ENCODE measurements at regions not wholly inside any gene's neighbourhood (a gene's known extent, or its start where the extent isn't known, plus 50 kb on each side); places are given as distances from the start of the nearest gene placed in this dataset.

DNA sequence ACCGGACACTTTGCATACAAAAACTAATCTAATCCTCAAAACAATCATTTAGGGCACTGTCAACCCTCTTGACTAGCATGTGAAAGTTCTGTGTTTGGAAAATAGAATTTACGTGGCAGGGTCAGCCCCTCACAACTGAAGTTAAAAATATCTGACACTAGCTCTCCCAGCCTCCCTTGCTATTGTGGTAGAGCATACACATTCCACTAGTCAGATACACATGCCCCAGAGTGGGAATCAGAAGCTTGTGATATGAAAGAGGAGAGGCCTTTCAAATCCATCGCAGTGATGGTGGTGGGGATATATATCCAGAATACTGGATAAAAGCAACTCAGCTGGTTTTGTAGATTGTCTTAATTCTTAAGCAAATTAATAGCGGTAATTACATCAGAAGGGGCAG is 205.7 kb upstream of the IL15 start:
- H3K23me2 ChIP-seq (ENCODE audit: low read depth, low read length): no peaks in the 10 kb centered on the region; the same call in 1 of the 2 replicates
- H3K79me2 ChIP-seq (ENCODE audit: control insufficient read depth in 1 of 2, insufficient read depth in 2 of 2, low read length in 2 of 2): no peaks in the 10 kb centered on the region
- no peak overlapping the region for H2BK15ac ChIP-seq (ENCODE audit: low read length)
- no peak overlapping the region for H3K56ac ChIP-seq (replicated peaks; ENCODE audit: insufficient read length, low read depth, low read length)
- DNase-seq (ENCODE audit: low read depth in 1 of 2, low spot score in 2 of 2) (no peak), FAIRE-seq (no peak)
- H3K4ac ChIP-seq (replicated peaks; ENCODE audit: insufficient read length, low read depth, low read length): no peak overlapping the region
- no peaks in the 10 kb centered on the region for H3K36me3 ChIP-seq (ENCODE audit: control insufficient read depth in 2 of 4, insufficient read depth in 4 of 4, low read length in 3 of 4)
- ChIA-PET CTCF (ENCODE audit: partially characterized antibody) (interaction anchor here (0.6 to 1.6 kb wide), 3 partner anchors 8 to 21 kb away, joined by 3 to 6 read pairs (median 5); no protein-coding TSS in a partner anchor), POLR2A (ENCODE audit: partially characterized antibody) (no interaction called here)
- H2BK120ac ChIP-seq (replicated peaks; ENCODE audit: low read depth, low read length): no peak overlapping the region
- H3K9ac ChIP-seq (replicated peaks in 1 of 4; ENCODE audit: extremely low read depth in 1 of 4, low read depth in 3 of 4, low read length in 3 of 4): no peak overlapping the region
- H3K27me3 ChIP-seq (replicated peaks in 1 of 4; ENCODE audit: control insufficient read depth in 3 of 4, extremely low read depth in 1 of 4, insufficient read depth in 3 of 4, low read length in 3 of 4): no peaks in the 10 kb centered on the region
- H3K23ac ChIP-seq (ENCODE audit: insufficient read length): no peak overlapping the region
- no peak overlapping the region for H2BK12ac ChIP-seq (ENCODE audit: low read depth, low read length)
- no peak overlapping the region for H4K91ac ChIP-seq (replicated peaks; ENCODE audit: insufficient read length, low read length)
- no peak overlapping the region for H3K18ac ChIP-seq (ENCODE audit: extremely low read depth, low read length)
- 96% methylated on average over 4 of the region's 4 CpGs; no CpG with 5 or more reads in 1 of the 2 experiments for WGBS, 2 experiments (ENCODE audit: extremely low coverage in 1 of 2, insufficient coverage in 1 of 2, insufficient read length in 1 of 2, insufficient replicate concordance in 2 of 2, low coverage in 1 of 2, low lambda C conversion rate in 2 of 2, missing lambda C conversion rate in 1 of 2)
- H4K20me1 ChIP-seq (replicated peaks in 1 of 2; ENCODE audit: control insufficient read depth in 1 of 2, insufficient read depth in 2 of 2, low read length in 2 of 2): no peaks in the 10 kb centered on the region
- H2BK5ac ChIP-seq (ENCODE audit: low read depth, low read length): no peak overlapping the region
- no peak overlapping the region for H4K5ac ChIP-seq (ENCODE audit: insufficient read length, low read depth, low read length)
- no peak overlapping the region for H3K14ac ChIP-seq (ENCODE audit: insufficient read length)
- H3K4me2 ChIP-seq (ENCODE audit: insufficient read depth in 1 of 2, low read depth in 2 of 2, low read length in 2 of 2): no peak overlapping the region
- no peak overlapping the region for H2AK5ac ChIP-seq (ENCODE audit: low read depth, low read length)
- H3K4me3 ChIP-seq (ENCODE audit: extremely low read depth in 1 of 4, insufficient read depth in 2 of 4, low read depth in 3 of 4, low read length in 4 of 4): no peak overlapping the region
- H2AFZ ChIP-seq (ENCODE audit: low read length): no peak overlapping the region
- H3K79me1 ChIP-seq (ENCODE audit: low read depth, low read length): no peaks in the 10 kb centered on the region
- H3K27ac ChIP-seq (ENCODE audit: low read depth, low read length): no peak overlapping the region
- no peak overlapping the region for H4K8ac ChIP-seq (ENCODE audit: extremely low read depth, insufficient read depth, low read length)
- TF ChIP-seq, protein P1, sequence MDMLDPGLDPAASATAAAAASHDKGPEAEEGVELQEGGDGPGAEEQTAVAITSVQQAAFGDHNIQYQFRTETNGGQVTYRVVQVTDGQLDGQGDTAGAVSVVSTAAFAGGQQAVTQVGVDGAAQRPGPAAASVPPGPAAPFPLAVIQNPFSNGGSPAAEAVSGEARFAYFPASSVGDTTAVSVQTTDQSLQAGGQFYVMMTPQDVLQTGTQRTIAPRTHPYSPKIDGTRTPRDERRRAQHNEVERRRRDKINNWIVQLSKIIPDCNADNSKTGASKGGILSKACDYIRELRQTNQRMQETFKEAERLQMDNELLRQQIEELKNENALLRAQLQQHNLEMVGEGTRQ (IDR thresholded peaks at IDR 0.05; ENCODE audit: low read length): no peak
- TF ChIP-seq, protein P2, sequence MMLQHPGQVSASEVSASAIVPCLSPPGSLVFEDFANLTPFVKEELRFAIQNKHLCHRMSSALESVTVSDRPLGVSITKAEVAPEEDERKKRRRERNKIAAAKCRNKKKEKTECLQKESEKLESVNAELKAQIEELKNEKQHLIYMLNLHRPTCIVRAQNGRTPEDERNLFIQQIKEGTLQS (IDR thresholded peaks at IDR 0.05; ENCODE audit: insufficient read depth, low read depth, low read length): no peak
- TF ChIP-seq KDM4A (IDR thresholded peaks at IDR 0.05; ENCODE audit: low read depth, low read length, severe bottlenecking) (no peak), SP4 (IDR thresholded peaks at IDR 0.05; ENCODE audit: low read length) (no peak), CEBPB (IDR thresholded peaks at IDR 0.05; ENCODE audit: low read depth, low read length) (no peak), RFX5 (IDR thresholded peaks at IDR 0.05; ENCODE audit: borderline replicate concordance, low read depth, low read length) (no peak), CBX5 (IDR thresholded peaks at IDR 0.05; ENCODE audit: low read depth, low read length) (no peak), EZH2 (IDR thresholded peaks at IDR 0.05; ENCODE audit: low read depth, low read length, severe bottlenecking) (no peak), NANOG (IDR thresholded peaks at IDR 0.05; ENCODE audit: insufficient read depth, low read depth, low read length, poor library complexity, severe bottlenecking) (no peak), BRCA1 (IDR thresholded peaks at IDR 0.05; ENCODE audit: low read depth, low read length) (no peak), SP2 (IDR thresholded peaks at IDR 0.05; ENCODE audit: low read length) (no peak)
- TF ChIP-seq, protein P3, sequence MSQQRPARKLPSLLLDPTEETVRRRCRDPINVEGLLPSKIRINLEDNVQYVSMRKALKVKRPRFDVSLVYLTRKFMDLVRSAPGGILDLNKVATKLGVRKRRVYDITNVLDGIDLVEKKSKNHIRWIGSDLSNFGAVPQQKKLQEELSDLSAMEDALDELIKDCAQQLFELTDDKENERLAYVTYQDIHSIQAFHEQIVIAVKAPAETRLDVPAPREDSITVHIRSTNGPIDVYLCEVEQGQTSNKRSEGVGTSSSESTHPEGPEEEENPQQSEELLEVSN (IDR thresholded peaks at IDR 0.05): no peak
- no peaks in the 10 kb centered on the region for H3K4me1 ChIP-seq (replicated peaks in 1 of 4; ENCODE audit: control insufficient read depth in 3 of 4, insufficient read depth in 4 of 4, low read length in 3 of 4)
- H2BK20ac ChIP-seq (ENCODE audit: low read length): no peak overlapping the region
- H3K9me3 ChIP-seq (ENCODE audit: insufficient read depth in 2 of 2, low read depth in 1 of 2, low read length in 1 of 2): no peaks in the 10 kb centered on the region

All from H1 (cell line).